WTC11 (cell line): ENCODE measurements at regions not wholly inside any gene's neighbourhood (a gene's known extent, or its start where the extent isn't known, plus 50 kb on each side); places are given as distances from the start of the nearest gene placed in this dataset.

ENCODE experiments used
- ATAC-seq: fragments of 200-7000 bp; cut with Tn5 transposase; 2 replicates; pipeline ENCODE4 v1.10.0; 2021; ENCODE audit warnings: mild to moderate bottlenecking, moderate library complexity
- CTCF ChIA-PET: fragments of 300-600 bp; sonication (Branson Sonifier 250); formaldehyde crosslinking; loops from one replicate; lab custom pipeline; 2021; ENCODE audit warnings: antibody characterized with exemption; lab: Charles Lee
- POLR2A ChIA-PET: fragments of 350-600 bp; sonication (Branson Sonifier 250); formaldehyde crosslinking; loops from one replicate; lab custom pipeline; 2021; ENCODE audit warnings: antibody characterized with exemption; lab: Charles Lee
- DNase-seq: peaks from one replicate; pipeline ENCODE4 v3.0.0; 2021; ENCODE audit warnings: low spot score
- H3K27ac Mint-ChIP-seq: 2 replicates; pipeline ENCODE4 v1.8.0; 2021; ENCODE audit warnings: mixed read lengths
- H3K27me3 Mint-ChIP-seq: 2 replicates; pipeline ENCODE4 v1.8.0; 2021; ENCODE audit warnings: low read depth, mild to moderate bottlenecking, moderate library complexity, mixed read lengths
- H3K36me3 Mint-ChIP-seq: 2 replicates; pipeline ENCODE4 v1.8.0; 2021; ENCODE audit warnings: mixed read lengths
- H3K4me1 Mint-ChIP-seq: 2 replicates; pipeline ENCODE4 v1.8.0; 2022; ENCODE audit warnings: mixed read lengths
- H3K4me3 Mint-ChIP-seq: 2 replicates; pipeline ENCODE4 v1.8.0; 2021; ENCODE audit warnings: mild to moderate bottlenecking, moderate library complexity, mixed read lengths
- H3K9me3 Mint-ChIP-seq: 2 replicates; pipeline ENCODE4 v1.8.0; 2021; ENCODE audit warnings: mixed read lengths
- CREB1 ChIP-seq: sonication (generic); formaldehyde crosslinking; IDR thresholded peaks from 2 replicates; pipeline ENCODE4 v1.8.0; 2023; ENCODE audit warnings: mild to moderate bottlenecking, missing genetic modification reagents
- ELF4 ChIP-seq: sonication (generic); formaldehyde crosslinking; IDR thresholded peaks from 2 replicates; pipeline ENCODE4 v1.8.1; 2022; ENCODE audit warnings: low read depth, mild to moderate bottlenecking, moderate library complexity, missing genetic modification reagents
- FOXK1 ChIP-seq: sonication (generic); formaldehyde crosslinking; IDR thresholded peaks from 2 replicates; pipeline ENCODE4 v1.8.0; 2022; ENCODE audit warnings: mild to moderate bottlenecking, moderate library complexity, missing genetic modification reagents
- MAX ChIP-seq: sonication (generic); formaldehyde crosslinking; IDR thresholded peaks from 2 replicates; pipeline ENCODE4 v1.8.0; 2022; ENCODE audit warnings: mild to moderate bottlenecking, missing genetic modification reagents
- PRRX2 ChIP-seq: fragments of 250-450 bp; sonication (Bioruptor Pico); IDR thresholded peaks from 2 replicates; pipeline ENCODE4 v1.8.0; 2021; ENCODE audit warnings: mild to moderate bottlenecking
- SP1 ChIP-seq: sonication (generic); formaldehyde crosslinking; conservative IDR thresholded peaks from 2 replicates; pipeline ENCODE4 v1.8.1; 2022; ENCODE audit warnings: missing genetic modification reagents
- ZMAT4 ChIP-seq: fragments of 250-450 bp; sonication (Bioruptor Pico); IDR thresholded peaks from 2 replicates; pipeline ENCODE4 v1.9.0; 2021; ENCODE audit warnings: mild to moderate bottlenecking
- ZNF512 ChIP-seq: sonication (generic); formaldehyde crosslinking; IDR thresholded peaks from 2 replicates; pipeline ENCODE4 v1.8.1; 2022; ENCODE audit warnings: missing genetic modification reagents, borderline replicate concordance
- ZNF671 ChIP-seq: fragments of 250-450 bp; sonication (Bioruptor Pico); IDR thresholded peaks from 2 replicates; pipeline ENCODE4 v1.8.0; 2021; ENCODE audit warnings: mild to moderate bottlenecking
- TF ChIP-seq, protein P1 (sequence below): sonication (generic); formaldehyde crosslinking; conservative IDR thresholded peaks from 2 replicates; pipeline ENCODE4 v1.8.1; 2022; ENCODE audit warnings: mild to moderate bottlenecking, missing genetic modification reagents
- TF ChIP-seq, protein P2 (sequence below): fragments of 250-450 bp; sonication (Bioruptor Pico); IDR thresholded peaks from 2 replicates; pipeline ENCODE4 v1.9.0; 2021; ENCODE audit warnings: mild to moderate bottlenecking, borderline replicate concordance
- TF ChIP-seq, protein P3 (sequence below): sonication (generic); formaldehyde crosslinking; IDR thresholded peaks from 2 replicates; pipeline ENCODE4 v1.8.0; 2022; ENCODE audit warnings: mild to moderate bottlenecking, missing genetic modification reagents
- TF ChIP-seq, protein P4 (sequence below): sonication (generic); formaldehyde crosslinking; IDR thresholded peaks from 2 replicates; pipeline ENCODE4 v1.8.1; 2022; ENCODE audit warnings: mild to moderate bottlenecking, moderate library complexity, missing genetic modification reagents

GRCh38 chr1:63129184-63129583 lies 193.2 kb upstream of the FOXD3 start (continued):
- no peak for TF ChIP-seq ZMAT4

GRCh38 chr1:63129855-63130254 lies 192.5 kb upstream of the FOXD3 start:
- CTCF ChIA-PET: interaction anchor here (0.8 kb wide), 1 partner anchor 60 kb away, joined by 4 read pairs; no protein-coding TSS in a partner anchor
- POLR2A ChIA-PET: no interaction called here
- Mint-ChIP-seq H3K27ac (no peak overlapping the region), H3K36me3 (no peaks in the 10 kb centered on the region), H3K27me3 (peaks cover 2% of the 10 kb centered on the region; the same call in 1 of the 2 replicates), H3K4me1 (no peaks in the 10 kb centered on the region), H3K9me3 (no peaks in the 10 kb centered on the region), H3K4me3 (no peak overlapping the region)
- TF ChIP-seq ZMAT4 (no peak), ZNF671 (CRISPR knock-in tag) (no peak), PRRX2 (CRISPR knock-in tag) (no peak), MAX (CRISPR knock-in tag) (no peak)
- TF ChIP-seq, protein P1, sequence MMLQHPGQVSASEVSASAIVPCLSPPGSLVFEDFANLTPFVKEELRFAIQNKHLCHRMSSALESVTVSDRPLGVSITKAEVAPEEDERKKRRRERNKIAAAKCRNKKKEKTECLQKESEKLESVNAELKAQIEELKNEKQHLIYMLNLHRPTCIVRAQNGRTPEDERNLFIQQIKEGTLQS (CRISPR knock-in tag): no peak
- TF ChIP-seq, protein P2, sequence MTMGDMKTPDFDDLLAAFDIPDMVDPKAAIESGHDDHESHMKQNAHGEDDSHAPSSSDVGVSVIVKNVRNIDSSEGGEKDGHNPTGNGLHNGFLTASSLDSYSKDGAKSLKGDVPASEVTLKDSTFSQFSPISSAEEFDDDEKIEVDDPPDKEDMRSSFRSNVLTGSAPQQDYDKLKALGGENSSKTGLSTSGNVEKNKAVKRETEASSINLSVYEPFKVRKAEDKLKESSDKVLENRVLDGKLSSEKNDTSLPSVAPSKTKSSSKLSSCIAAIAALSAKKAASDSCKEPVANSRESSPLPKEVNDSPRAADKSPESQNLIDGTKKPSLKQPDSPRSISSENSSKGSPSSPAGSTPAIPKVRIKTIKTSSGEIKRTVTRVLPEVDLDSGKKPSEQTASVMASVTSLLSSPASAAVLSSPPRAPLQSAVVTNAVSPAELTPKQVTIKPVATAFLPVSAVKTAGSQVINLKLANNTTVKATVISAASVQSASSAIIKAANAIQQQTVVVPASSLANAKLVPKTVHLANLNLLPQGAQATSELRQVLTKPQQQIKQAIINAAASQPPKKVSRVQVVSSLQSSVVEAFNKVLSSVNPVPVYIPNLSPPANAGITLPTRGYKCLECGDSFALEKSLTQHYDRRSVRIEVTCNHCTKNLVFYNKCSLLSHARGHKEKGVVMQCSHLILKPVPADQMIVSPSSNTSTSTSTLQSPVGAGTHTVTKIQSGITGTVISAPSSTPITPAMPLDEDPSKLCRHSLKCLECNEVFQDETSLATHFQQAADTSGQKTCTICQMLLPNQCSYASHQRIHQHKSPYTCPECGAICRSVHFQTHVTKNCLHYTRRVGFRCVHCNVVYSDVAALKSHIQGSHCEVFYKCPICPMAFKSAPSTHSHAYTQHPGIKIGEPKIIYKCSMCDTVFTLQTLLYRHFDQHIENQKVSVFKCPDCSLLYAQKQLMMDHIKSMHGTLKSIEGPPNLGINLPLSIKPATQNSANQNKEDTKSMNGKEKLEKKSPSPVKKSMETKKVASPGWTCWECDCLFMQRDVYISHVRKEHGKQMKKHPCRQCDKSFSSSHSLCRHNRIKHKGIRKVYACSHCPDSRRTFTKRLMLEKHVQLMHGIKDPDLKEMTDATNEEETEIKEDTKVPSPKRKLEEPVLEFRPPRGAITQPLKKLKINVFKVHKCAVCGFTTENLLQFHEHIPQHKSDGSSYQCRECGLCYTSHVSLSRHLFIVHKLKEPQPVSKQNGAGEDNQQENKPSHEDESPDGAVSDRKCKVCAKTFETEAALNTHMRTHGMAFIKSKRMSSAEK (CRISPR knock-in tag): no peak
- TF ChIP-seq, protein P3, sequence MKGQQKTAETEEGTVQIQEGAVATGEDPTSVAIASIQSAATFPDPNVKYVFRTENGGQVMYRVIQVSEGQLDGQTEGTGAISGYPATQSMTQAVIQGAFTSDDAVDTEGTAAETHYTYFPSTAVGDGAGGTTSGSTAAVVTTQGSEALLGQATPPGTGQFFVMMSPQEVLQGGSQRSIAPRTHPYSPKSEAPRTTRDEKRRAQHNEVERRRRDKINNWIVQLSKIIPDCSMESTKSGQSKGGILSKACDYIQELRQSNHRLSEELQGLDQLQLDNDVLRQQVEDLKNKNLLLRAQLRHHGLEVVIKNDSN: no peak
- no peak for ATAC-seq
- no peak for DNase-seq

DNA sequence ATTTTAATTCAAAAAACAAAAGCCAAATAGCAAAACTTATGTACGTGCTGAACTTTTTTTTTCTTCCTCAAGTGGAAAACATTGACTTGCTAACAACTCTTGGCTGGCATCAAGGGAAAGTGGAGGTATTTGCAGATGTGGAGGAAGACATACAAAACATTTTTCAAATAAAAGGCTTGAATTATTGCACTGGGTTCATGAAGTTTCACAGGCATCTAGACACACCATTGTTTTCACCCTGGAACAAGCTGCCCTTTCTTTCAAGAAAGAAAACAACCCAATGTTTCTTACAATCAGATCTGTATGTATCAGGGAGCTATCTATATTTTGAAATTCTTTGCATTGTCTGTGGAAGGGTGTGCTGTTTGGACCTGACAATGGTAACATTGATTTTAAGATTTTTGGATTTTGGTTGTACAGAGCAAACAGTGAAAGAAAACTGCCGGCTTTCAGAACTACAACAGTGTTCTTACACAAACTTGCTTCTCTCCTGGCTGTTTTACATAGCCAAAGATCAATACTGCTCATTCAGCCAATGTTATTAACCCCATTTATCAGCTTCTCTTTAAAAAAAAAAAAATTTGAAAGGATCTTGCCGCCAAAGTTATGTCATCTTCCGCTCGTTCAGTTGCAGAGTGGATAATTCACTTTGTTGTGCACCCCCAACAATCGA lies 187.7 kb upstream of the FOXD3 start:
- peaks cover 2% of the 10 kb centered on the region; the same call in 1 of the 2 replicates for H3K27me3 Mint-ChIP-seq
- CTCF ChIA-PET: interaction anchor here (1.1 to 5.8 kb wide), 4 partner anchors 14 to 228 kb away, joined by 3 to 31 read pairs (median 4); no protein-coding TSS in a partner anchor
- TF ChIP-seq CREB1 (CRISPR knock-in tag): no peak
- TF ChIP-seq ZNF512 (CRISPR knock-in tag): no peak
- TF ChIP-seq FOXK1 (CRISPR knock-in tag): no peak
- no peak for TF ChIP-seq ELF4 (CRISPR knock-in tag)
- TF ChIP-seq, protein P4, sequence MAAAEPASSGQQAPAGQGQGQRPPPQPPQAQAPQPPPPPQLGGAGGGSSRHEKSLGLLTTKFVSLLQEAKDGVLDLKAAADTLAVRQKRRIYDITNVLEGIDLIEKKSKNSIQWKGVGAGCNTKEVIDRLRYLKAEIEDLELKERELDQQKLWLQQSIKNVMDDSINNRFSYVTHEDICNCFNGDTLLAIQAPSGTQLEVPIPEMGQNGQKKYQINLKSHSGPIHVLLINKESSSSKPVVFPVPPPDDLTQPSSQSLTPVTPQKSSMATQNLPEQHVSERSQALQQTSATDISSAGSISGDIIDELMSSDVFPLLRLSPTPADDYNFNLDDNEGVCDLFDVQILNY (CRISPR knock-in tag): no peak
- no peak for TF ChIP-seq SP1 (CRISPR knock-in tag)
- TF ChIP-seq, all 79 proteins: peak for 0
- Mint-ChIP-seq H3K27ac (no peak overlapping the region), H3K9me3 (no peaks in the 10 kb centered on the region), H3K4me1 (no peaks in the 10 kb centered on the region), H3K36me3 (no peaks in the 10 kb centered on the region), H3K4me3 (no peak overlapping the region)
- POLR2A ChIA-PET: no interaction called here
- DNase-seq (no peak), ATAC-seq (no peak)
